HEK293 (cell line): ENCODE measurements at regions not wholly inside any gene's neighbourhood (a gene's known extent, or its start where the extent isn't known, plus 50 kb on each side); places are given as distances from the start of the nearest gene placed in this dataset.

Source experiments
- EGR2 ChIP-seq: fragments of 450-650 bp; formaldehyde crosslinking; IDR thresholded peaks from 2 replicates; pipeline ENCODE4 v1.5.1; 2016; ENCODE audit warnings: low read depth, missing biosample characterization, missing genetic modification characterization
- HIC1 ChIP-seq: fragments of 450-650 bp; formaldehyde crosslinking; IDR thresholded peaks from 2 replicates; pipeline ENCODE4 v1.5.1; 2016; ENCODE audit warnings: missing biosample characterization, missing genetic modification characterization
- PBX3 ChIP-seq: sonication (generic); formaldehyde crosslinking; IDR thresholded peaks from 2 replicates; pipeline ENCODE4 v1.8.1; 2022; ENCODE audit warnings: mild to moderate bottlenecking, moderate library complexity, missing genetic modification reagents
- SETDB1 ChIP-seq: IDR thresholded peaks from one replicate; pipeline ENCODE4 v1.6.1; 2017; ENCODE audit warnings: mild to moderate bottlenecking, low read length, moderate library complexity, mixed read lengths; ENCODE audit not compliant: insufficient read length
- ZBTB44 ChIP-seq: fragments of 450-650 bp; IDR thresholded peaks from 2 replicates; pipeline ENCODE4 v1.5.1; 2018; ENCODE audit warnings: missing biosample characterization, mild to moderate bottlenecking, missing genetic modification characterization
- ZBTB48 ChIP-seq: fragments of 450-650 bp; formaldehyde crosslinking; IDR thresholded peaks from 2 replicates; pipeline ENCODE4 v1.5.1; 2016; ENCODE audit warnings: missing biosample characterization, missing genetic modification characterization
- ZFHX2 ChIP-seq: fragments of 450-650 bp; formaldehyde crosslinking; conservative IDR thresholded peaks from 2 replicates; pipeline ENCODE4 v1.5.1; 2016; ENCODE audit warnings: missing biosample characterization, missing genetic modification characterization
- ZFP37 ChIP-seq: fragments of 450-650 bp; formaldehyde crosslinking; IDR thresholded peaks from 2 replicates; pipeline ENCODE4 v1.5.1; 2016; ENCODE audit warnings: missing biosample characterization, missing genetic modification characterization
- ZNF211 ChIP-seq: fragments of 450-650 bp; formaldehyde crosslinking; IDR thresholded peaks from 2 replicates; pipeline ENCODE4 v1.5.1; 2016; ENCODE audit warnings: low read depth, missing biosample characterization, missing genetic modification characterization
- ZNF335 ChIP-seq: fragments of 450-650 bp; formaldehyde crosslinking; conservative IDR thresholded peaks from 2 replicates; pipeline ENCODE4 v1.5.1; 2016; ENCODE audit warnings: missing biosample characterization, missing genetic modification characterization
- ZNF341 ChIP-seq: fragments of 450-650 bp; formaldehyde crosslinking; IDR thresholded peaks from 2 replicates; pipeline ENCODE4; 2016; ENCODE audit warnings: low read depth, missing biosample characterization, missing genetic modification characterization
- ZNF366 ChIP-seq: fragments of 450-650 bp; formaldehyde crosslinking; conservative IDR thresholded peaks from 2 replicates; pipeline ENCODE4 v1.5.1; 2016; ENCODE audit warnings: missing biosample characterization, missing genetic modification characterization
- ZNF426 ChIP-seq: fragments of 450-650 bp; formaldehyde crosslinking; IDR thresholded peaks from 2 replicates; pipeline ENCODE4 v1.5.1; 2017; ENCODE audit warnings: missing biosample characterization, missing genetic modification characterization, mild to moderate bottlenecking, inconsistent platforms, moderate library complexity
- ZNF777 ChIP-seq: fragments of 450-650 bp; formaldehyde crosslinking; IDR thresholded peaks from 2 replicates; pipeline ENCODE4 v1.5.1; 2017; ENCODE audit warnings: missing biosample characterization, missing genetic modification characterization, borderline replicate concordance
- ZNF837 ChIP-seq: fragments of 450-650 bp; formaldehyde crosslinking; IDR thresholded peaks from 2 replicates; pipeline ENCODE4 v1.5.1; 2016; ENCODE audit warnings: missing biosample characterization, missing genetic modification characterization
- TF ChIP-seq, protein P1 (sequence below): fragments of 450-650 bp; formaldehyde crosslinking; conservative IDR thresholded peaks from 2 replicates; pipeline ENCODE4 v1.5.1; 2016; ENCODE audit warnings: low read depth, missing biosample characterization, missing genetic modification characterization
- TF ChIP-seq, protein P2 (sequence below): fragments of 450-650 bp; formaldehyde crosslinking; IDR thresholded peaks from 2 replicates; pipeline ENCODE4 v1.5.1; 2017; ENCODE audit warnings: missing biosample characterization, missing genetic modification characterization
- TF ChIP-seq, protein P3 (sequence below): fragments of 450-650 bp; formaldehyde crosslinking; IDR thresholded peaks from 2 replicates; pipeline ENCODE4 v1.5.1; 2016; ENCODE audit warnings: missing biosample characterization, missing genetic modification characterization
- TF ChIP-seq, protein P4 (sequence below): fragments of 450-650 bp; formaldehyde crosslinking; IDR thresholded peaks from 2 replicates; pipeline ENCODE4 v1.5.1; 2016; ENCODE audit warnings: missing biosample characterization, missing genetic modification characterization

DNA sequence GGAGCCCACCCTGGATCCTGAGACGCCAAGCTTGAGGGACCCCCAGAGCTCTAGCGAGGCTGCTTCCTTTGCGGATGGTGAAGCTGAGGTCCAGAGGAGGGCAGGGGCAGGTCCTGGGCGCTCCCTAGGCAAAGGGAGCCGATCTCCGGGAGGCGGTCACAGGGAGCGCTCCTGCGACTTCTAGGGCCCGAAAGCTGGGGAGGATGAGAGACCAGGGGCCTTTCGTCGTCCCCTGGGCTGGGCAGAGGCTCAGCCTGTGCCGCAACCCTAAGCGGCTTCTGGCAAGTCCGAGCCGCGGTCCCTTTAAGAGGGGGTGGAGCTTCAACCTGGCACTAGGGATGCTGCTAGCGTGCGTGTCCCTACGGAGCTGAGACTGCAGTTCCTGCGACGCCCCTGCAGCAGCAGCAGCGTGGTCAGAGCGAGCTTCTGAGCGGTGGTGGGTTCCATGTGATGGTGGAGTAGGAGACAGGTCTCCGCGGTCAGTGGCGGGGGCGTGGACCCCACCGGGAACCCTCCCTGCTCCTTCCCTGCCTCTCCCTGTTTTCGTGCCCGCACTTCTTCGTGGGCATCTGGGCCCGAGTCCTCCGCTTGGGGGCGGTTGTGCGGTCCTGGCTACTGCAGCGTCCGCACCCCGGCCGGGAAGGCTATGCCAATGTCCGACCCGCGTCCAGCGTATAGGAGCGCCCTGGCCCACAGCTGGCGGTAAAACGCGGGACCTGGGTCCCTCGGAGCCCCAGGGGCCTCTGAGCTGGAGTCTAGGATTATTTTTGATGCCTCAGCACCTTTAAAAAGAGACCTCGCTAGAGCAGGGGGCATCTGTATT is 154.6 kb downstream of the CCDC74A start (continued):
- TF ChIP-seq HIC1 (tag by site-specific recombination), result peak; percentile 52; the same call in 1 of the 2 replicates
- TF ChIP-seq EGR2 (tag by site-specific recombination), result 0 out of 2 replicates have a peak, but pooled peaks have one; percentile 21
- peak; percentile 31; the same call in 1 of the 2 replicates for TF ChIP-seq ZFHX2 (tag by site-specific recombination)
- TF ChIP-seq ZNF211, result no peak
- no peak for TF ChIP-seq ZFP37 (tag by site-specific recombination)
- TF ChIP-seq ZBTB44 (tag by site-specific recombination), result peak; percentile 82; the same call in 1 of the 2 replicates
- no peak for TF ChIP-seq ZNF777
- TF ChIP-seq, protein P1, sequence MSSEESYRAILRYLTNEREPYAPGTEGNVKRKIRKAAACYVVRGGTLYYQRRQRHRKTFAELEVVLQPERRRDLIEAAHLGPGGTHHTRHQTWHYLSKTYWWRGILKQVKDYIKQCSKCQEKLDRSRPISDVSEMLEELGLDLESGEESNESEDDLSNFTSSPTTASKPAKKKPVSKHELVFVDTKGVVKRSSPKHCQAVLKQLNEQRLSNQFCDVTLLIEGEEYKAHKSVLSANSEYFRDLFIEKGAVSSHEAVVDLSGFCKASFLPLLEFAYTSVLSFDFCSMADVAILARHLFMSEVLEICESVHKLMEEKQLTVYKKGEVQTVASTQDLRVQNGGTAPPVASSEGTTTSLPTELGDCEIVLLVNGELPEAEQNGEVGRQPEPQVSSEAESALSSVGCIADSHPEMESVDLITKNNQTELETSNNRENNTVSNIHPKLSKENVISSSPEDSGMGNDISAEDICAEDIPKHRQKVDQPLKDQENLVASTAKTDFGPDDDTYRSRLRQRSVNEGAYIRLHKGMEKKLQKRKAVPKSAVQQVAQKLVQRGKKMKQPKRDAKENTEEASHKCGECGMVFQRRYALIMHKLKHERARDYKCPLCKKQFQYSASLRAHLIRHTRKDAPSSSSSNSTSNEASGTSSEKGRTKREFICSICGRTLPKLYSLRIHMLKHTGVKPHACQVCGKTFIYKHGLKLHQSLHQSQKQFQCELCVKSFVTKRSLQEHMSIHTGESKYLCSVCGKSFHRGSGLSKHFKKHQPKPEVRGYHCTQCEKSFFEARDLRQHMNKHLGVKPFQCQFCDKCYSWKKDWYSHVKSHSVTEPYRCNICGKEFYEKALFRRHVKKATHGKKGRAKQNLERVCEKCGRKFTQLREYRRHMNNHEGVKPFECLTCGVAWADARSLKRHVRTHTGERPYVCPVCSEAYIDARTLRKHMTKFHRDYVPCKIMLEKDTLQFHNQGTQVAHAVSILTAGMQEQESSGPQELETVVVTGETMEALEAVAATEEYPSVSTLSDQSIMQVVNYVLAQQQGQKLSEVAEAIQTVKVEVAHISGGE (tag by site-specific recombination), result no peak
- TF ChIP-seq PBX3, result peak; percentile 39; the same call in 1 of the 2 replicates
- peak; percentile 10; the same call in 1 of the 2 replicates for TF ChIP-seq ZNF335 (tag by site-specific recombination)
- TF ChIP-seq, protein P2, sequence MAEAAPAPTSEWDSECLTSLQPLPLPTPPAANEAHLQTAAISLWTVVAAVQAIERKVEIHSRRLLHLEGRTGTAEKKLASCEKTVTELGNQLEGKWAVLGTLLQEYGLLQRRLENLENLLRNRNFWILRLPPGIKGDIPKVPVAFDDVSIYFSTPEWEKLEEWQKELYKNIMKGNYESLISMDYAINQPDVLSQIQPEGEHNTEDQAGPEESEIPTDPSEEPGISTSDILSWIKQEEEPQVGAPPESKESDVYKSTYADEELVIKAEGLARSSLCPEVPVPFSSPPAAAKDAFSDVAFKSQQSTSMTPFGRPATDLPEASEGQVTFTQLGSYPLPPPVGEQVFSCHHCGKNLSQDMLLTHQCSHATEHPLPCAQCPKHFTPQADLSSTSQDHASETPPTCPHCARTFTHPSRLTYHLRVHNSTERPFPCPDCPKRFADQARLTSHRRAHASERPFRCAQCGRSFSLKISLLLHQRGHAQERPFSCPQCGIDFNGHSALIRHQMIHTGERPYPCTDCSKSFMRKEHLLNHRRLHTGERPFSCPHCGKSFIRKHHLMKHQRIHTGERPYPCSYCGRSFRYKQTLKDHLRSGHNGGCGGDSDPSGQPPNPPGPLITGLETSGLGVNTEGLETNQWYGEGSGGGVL (tag by site-specific recombination), result peak; percentile 40; the same call in 1 of the 2 replicates
- TF ChIP-seq SETDB1, result peak; percentile 17
- TF ChIP-seq, protein P3, sequence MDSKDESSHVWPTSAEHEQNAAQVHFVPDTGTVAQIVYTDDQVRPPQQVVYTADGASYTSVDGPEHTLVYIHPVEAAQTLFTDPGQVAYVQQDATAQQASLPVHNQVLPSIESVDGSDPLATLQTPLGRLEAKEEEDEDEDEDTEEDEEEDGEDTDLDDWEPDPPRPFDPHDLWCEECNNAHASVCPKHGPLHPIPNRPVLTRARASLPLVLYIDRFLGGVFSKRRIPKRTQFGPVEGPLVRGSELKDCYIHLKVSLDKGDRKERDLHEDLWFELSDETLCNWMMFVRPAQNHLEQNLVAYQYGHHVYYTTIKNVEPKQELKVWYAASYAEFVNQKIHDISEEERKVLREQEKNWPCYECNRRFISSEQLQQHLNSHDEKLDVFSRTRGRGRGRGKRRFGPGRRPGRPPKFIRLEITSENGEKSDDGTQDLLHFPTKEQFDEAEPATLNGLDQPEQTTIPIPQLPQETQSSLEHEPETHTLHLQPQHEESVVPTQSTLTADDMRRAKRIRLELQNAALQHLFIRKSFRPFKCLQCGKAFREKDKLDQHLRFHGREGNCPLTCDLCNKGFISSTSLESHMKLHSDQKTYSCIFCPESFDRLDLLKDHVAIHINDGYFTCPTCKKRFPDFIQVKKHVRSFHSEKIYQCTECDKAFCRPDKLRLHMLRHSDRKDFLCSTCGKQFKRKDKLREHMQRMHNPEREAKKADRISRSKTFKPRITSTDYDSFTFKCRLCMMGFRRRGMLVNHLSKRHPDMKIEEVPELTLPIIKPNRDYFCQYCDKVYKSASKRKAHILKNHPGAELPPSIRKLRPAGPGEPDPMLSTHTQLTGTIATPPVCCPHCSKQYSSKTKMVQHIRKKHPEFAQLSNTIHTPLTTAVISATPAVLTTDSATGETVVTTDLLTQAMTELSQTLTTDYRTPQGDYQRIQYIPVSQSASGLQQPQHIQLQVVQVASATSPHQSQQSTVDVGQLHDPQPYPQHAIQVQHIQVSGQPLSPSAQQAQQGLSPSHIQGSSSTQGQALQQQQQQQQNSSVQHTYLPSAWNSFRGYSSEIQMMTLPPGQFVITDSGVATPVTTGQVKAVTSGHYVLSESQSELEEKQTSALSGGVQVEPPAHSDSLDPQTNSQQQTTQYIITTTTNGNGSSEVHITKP (tag by site-specific recombination), result peak; percentile 72
- TF ChIP-seq ZNF426 (tag by site-specific recombination), result no peak
- peak; percentile 80; the same call in 1 of the 2 replicates for TF ChIP-seq ZNF837 (tag by site-specific recombination)
- no peak for TF ChIP-seq ZNF366 (tag by site-specific recombination)
- TF ChIP-seq, protein P4, sequence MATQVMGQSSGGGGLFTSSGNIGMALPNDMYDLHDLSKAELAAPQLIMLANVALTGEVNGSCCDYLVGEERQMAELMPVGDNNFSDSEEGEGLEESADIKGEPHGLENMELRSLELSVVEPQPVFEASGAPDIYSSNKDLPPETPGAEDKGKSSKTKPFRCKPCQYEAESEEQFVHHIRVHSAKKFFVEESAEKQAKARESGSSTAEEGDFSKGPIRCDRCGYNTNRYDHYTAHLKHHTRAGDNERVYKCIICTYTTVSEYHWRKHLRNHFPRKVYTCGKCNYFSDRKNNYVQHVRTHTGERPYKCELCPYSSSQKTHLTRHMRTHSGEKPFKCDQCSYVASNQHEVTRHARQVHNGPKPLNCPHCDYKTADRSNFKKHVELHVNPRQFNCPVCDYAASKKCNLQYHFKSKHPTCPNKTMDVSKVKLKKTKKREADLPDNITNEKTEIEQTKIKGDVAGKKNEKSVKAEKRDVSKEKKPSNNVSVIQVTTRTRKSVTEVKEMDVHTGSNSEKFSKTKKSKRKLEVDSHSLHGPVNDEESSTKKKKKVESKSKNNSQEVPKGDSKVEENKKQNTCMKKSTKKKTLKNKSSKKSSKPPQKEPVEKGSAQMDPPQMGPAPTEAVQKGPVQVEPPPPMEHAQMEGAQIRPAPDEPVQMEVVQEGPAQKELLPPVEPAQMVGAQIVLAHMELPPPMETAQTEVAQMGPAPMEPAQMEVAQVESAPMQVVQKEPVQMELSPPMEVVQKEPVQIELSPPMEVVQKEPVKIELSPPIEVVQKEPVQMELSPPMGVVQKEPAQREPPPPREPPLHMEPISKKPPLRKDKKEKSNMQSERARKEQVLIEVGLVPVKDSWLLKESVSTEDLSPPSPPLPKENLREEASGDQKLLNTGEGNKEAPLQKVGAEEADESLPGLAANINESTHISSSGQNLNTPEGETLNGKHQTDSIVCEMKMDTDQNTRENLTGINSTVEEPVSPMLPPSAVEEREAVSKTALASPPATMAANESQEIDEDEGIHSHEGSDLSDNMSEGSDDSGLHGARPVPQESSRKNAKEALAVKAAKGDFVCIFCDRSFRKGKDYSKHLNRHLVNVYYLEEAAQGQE, result no peak
- TF ChIP-seq ZBTB48, result peak; percentile 73
- peak; percentile 87 for TF ChIP-seq ZNF341
